ENCODE measurements at regions not wholly inside any gene's neighbourhood (a gene's known extent, or its start where the extent isn't known, plus 50 kb on each side); places are given as distances from the start of the nearest gene placed in this dataset.

- TF ChIP-seq POLR2A (IDR thresholded peaks at IDR 0.05) (no peak), CTCF (IDR thresholded peaks at IDR 0.05) (no peak)
Observed at GRCh38 chrX:122572461-122572860, 611.6 kb upstream of the GRIA3 start.
